AML-193 (cell line): ENCODE measurements at regions not wholly inside any gene's neighbourhood (a gene's known extent, or its start where the extent isn't known, plus 50 kb on each side); places are given as distances from the start of the nearest gene placed in this dataset.
"Not testable (repeated sequence)": the region's sequence is repeated elsewhere in the genome, so short reads cannot be mapped to it uniquely, and the experiment has no call there.

Experiments used
- DNase-seq, 2 experiments: peaks; one replicate each; lab custom pipeline; 2025; lab: John Stamatoyannopoulos, UW

GRCh38 chr18:66280470-66280869 is 323.4 kb downstream of the CDH19 start:
- no peak for DNase-seq

GRCh38 chr18:66271962-66272361 is 331.9 kb downstream of the CDH19 start:
- DNase-seq: no peak

DNA sequence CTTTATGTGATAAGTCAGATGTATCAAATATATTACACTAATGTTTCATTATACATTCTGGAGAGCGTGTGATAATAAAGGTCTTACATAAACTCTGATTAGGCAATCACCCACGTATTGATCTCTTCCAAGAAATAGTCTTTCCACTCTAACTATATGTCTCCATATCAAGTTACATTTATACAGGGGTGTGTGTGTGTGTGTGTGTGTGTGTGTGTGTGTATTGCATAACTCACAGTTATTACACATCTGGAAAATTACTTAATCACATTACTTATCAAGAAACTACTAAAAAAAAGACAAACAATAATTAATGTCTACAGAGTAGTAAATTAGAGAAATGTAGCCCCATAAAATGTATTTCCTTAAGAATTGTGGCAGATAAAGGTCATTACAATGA is 339.8 kb downstream of the CDH19 start:
- DNase-seq: no peak

- DNase-seq: no peak
Measured at GRCh38 chr18:66254121-66254520, 349.8 kb downstream of the CDH19 start.

DNA sequence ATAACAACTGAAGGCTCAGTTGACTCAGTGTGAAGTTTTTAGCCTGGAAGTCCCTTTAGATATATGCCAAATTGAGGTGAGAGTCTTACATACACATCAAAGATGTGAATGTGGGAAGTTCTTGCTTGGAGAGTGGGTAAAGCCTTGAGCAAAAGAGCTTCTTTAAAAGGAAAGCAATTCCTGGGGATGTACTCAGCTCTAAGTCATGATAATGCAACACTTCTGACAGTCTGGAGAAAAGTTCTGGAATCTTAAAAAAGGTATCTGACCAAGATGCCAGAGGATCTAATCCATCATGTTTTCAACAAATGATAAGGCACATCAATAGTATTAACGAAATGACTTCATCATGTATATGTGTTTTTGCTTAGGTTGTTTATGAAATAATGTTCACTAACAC is 351.2 kb downstream of the CDH19 start:
- no peak for DNase-seq

- DNase-seq: no peak
Measured at GRCh38 chr18:66235206-66235605, 368.7 kb downstream of the CDH19 start.

DNA sequence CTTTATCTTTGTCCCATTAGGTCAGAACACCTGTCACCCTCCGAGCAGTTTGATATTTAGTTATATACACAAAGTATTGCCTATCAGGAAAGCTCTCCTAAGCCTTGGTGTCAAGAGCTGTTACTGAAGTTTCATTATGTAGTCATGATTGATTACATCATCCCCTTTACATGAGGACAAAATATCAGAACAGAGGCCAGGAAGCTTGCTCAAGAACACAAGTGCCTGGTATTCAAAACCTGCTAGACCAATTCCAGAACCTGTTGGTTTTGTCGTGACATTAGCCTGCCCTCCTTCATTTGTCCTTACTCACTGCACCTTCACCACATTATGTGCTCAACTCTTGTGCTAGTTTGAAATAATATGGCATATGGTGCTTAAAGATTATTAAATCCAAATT is 377.1 kb downstream of the CDH19 start:
- no peak for DNase-seq

DNA sequence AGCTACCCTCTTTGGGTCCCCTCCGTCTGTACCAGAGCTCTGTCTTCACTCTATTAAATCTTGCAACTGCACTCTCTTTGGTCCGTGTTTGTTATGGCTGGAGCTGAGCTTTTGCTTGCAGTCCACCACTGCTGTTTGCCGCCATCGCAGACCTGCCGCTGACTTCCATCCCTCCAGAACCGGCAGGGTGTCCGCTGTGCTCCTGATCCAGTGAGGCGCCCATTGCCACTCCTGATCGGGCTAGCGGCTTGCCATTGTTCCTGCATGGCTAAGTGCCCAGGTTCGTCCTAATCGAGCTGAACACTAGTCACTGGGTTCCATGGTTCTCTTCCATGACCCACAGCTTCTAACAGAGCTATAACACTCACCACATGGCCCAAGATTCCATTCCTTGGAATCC is 380.6 kb downstream of the CDH19 start:
- DNase-seq: not testable (repeated sequence)

GRCh38 chr18:66222174-66222573 is 381.7 kb downstream of the CDH19 start:
- DNase-seq: no peak

GRCh38 chr18:66219817-66220216 is 384.1 kb downstream of the CDH19 start:
- DNase-seq: no peak

- DNase-seq: no peak
Measured at GRCh38 chr18:66211749-66212148, 392.1 kb downstream of the CDH19 start.

DNA sequence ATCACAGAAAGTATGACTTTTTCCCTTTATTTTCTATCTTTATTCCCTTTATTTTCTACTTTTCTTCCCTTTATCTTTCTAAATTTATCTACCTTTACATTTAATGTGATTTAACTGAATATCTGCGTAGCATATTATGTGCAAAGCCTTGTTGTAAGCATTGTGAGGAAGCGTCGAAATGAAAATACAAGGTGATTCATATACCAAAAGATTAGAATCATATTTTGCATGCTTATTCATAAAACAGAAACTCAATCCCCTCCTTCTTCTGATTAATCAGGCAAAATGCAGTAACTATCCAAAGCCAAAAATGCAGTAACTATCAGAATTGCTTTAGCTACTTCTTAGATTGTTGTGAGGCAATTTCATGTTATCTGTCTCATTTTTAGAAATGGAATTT is 393.0 kb downstream of the CDH19 start:
- no peak for DNase-seq

GRCh38 chr18:66209656-66210055 is 394.2 kb downstream of the CDH19 start:
- DNase-seq: no peak

DNA sequence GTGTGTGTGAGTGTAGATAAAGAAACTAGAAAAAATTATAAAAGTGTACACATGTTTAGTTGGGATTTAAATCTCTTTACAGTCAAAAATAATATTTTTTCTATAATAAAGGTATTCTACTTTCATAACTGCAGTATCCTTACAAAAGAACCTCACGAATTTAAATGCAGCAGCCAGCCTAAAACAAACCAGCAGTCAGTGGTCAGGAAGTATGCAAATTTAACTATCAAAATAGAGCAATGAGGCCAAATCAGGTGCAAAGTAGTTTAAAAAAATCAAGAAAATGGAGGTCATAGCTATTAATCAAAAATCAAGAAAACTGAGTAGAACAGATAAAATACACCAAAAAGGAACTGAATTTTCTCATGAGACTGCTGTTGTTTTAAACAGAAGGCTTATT is 407.1 kb downstream of the CDH19 start:
- no peak for DNase-seq

DNA sequence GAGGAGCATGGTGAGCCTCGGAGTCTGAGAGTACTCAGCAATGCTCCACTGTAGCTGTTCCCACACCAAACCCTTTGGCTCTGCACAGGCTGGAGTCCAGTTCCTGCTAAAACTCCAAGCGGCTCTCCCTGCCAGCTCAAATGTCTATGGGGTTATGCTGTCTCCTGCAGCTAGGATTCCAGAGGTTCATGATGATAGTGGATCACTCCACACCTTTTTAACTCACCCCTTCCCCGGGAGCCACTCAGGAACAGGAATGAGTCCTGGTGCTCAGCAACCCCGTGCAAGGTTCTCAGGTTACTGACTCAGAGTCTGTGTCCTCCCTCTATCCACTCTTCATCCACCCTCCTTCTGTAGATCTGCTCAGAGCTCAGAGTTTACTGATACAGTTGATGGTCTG is 410.0 kb downstream of the CDH19 start:
- DNase-seq: no peak

DNA sequence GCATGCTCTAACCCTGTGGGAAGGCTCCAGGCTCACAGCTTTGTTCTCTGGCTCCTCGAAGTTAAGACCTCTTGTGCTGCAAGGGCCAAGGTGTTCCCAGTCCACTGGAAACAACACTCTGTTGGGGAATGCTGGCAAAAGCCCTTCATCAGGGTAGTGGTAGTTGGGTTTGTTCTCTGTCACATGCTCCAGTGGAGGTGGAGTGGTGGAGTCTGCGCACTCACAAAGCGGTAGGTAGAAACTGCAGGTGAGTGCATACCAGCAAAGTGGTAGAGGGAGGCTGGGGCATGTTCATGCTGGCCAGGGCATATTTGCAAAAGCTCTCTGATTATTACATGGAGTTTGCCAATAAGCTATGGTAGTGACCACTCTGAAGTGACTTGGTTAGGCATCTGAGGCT is 410.5 kb downstream of the CDH19 start:
- no peak for DNase-seq

GRCh38 chr18:66168685-66169235 is 417.9 kb downstream of the CDH7 start:
- no peak for DNase-seq

DNA sequence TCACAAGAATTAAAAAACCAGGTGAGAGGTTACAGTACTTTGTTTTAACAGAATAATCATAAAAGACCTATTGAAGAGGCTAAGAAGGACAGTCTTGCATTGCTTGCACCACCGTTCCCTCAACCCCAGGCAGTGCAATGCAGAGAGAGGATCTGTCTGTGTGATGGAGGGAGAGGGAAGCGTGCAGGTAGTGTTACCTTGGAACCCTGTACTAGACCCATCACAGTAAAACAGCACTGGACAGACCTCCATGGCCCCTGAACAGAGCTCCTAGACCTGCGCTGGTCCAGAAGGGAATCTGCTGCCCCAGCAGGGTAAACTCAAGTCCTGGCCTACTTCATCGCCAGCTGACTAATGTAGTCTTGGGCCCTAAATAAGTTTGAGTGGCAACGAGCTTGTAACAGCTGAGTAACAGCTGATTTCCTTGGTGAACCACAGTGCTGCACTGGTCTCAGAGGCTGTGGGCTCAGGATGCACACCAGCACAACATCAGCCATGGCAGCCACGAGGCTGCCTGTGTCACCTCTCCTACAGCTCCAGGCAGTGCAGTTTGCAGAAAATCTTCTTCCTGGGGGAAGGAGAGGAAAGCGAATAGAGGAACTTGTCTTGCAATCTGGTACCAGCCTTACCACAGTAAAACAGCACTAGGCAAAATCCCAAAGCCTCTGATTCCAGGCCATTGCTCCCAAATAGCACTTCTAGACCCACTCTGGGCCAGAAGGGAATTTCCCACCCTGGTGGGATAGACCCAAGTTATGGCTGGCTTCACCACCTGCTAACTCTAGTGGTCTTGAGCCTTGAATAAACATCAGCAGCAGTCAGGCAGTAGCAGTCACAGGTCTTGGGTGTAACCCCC is 417.2 kb downstream of the CDH7 start:
- no peak for DNase-seq

DNA sequence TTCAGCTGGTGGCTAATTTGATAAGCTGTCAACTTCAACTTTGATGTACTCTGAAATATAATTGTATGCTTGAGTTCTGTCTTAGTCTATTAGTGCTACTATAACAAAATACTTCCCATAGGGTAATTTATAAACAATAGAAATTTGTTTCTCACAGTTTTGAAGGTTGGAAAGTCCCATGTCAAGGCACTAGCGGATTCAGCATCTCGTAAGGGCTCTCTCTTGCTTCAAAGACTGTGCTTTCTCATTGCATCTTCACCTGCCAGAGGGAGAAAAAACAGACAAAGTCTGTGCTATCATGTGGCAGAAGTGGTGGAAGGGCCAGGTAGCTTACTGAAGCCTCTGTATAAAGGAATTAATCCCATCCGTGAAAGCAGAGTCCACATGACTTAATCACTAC is 409.2 kb downstream of the CDH7 start:
- DNase-seq: no peak

GRCh38 chr18:66159451-66159850 is 408.6 kb downstream of the CDH7 start:
- no peak for DNase-seq

- no peak for DNase-seq
Measured at GRCh38 chr18:66156946-66157687, 406.3 kb downstream of the CDH7 start.

DNA sequence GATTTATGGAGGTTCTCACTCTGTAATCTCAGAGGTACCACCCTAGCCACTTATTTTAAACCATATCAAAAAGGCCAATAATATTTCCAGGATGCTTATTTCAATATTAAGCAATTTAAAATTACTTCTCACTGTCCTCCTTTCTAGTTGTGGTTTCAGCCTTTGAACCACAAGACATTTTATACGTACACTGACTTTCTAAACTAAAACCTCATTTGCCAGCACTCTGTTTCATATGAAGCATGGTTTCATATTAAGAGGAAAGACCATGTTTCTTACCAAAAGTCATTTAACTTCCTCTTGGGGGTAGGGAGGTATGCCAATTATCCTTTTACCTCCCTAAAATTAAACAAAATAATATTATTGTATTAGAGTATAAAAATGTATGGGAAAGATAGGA is 399.8 kb downstream of the CDH7 start:
- DNase-seq: no peak

GRCh38 chr18:66143029-66143428 is 392.2 kb downstream of the CDH7 start:
- no peak for DNase-seq
